Activated T-cell treated with anti-CD3 and anti-CD28 coated beads, Interleukin-2, amount 50 U/mL, for 72 hours (primary cell): ENCODE measurements at regions not wholly inside any gene's neighbourhood (a gene's known extent, or its start where the extent isn't known, plus 50 kb on each side); places are given as distances from the start of the nearest gene placed in this dataset.

Source experiments
- ATAC-seq, 2 donors: fragments of 150-1000 bp; cut with Tn5 transposase; replicated peaks in 1 of 2; 2 replicates each; pipeline ENCODE4 v1.10.0; 2021; ENCODE audit warnings: moderate library complexity in 2 of 2, mild to moderate bottlenecking in 1 of 2
- DNase-seq, 2 donors: peaks; one replicate each; pipeline ENCODE4 v3.0.0; 2021 to 2022; ENCODE audit warnings: mixed read lengths in 1 of 2
- H3K27ac Mint-ChIP-seq: one replicate; pipeline ENCODE4 v1.8.0; 2022; ENCODE audit warnings: mild to moderate bottlenecking, moderate library complexity, mixed read lengths
- H3K27me3 Mint-ChIP-seq: one replicate; pipeline ENCODE4 v1.8.0; 2022; ENCODE audit warnings: low read depth, mixed read lengths
- H3K36me3 Mint-ChIP-seq, 2 donors: one replicate each; pipeline ENCODE4 v1.8.0; 2022; ENCODE audit warnings: mixed read lengths in 2 of 2, mild to moderate bottlenecking in 1 of 2; ENCODE audit not compliant: insufficient read depth in 2 of 2
- H3K4me1 Mint-ChIP-seq: one replicate; pipeline ENCODE4 v1.8.0; 2022; ENCODE audit warnings: low read depth, mixed read lengths
- H3K4me3 Mint-ChIP-seq, 2 donors: one replicate each; pipeline ENCODE4 v1.8.0; 2022; ENCODE audit warnings: mild to moderate bottlenecking in 2 of 2, mixed read lengths in 2 of 2, moderate library complexity in 2 of 2
- H3K9me3 Mint-ChIP-seq, 2 donors: one replicate each; pipeline ENCODE4 v1.8.0; 2022; ENCODE audit warnings: mixed read lengths in 2 of 2

DNA sequence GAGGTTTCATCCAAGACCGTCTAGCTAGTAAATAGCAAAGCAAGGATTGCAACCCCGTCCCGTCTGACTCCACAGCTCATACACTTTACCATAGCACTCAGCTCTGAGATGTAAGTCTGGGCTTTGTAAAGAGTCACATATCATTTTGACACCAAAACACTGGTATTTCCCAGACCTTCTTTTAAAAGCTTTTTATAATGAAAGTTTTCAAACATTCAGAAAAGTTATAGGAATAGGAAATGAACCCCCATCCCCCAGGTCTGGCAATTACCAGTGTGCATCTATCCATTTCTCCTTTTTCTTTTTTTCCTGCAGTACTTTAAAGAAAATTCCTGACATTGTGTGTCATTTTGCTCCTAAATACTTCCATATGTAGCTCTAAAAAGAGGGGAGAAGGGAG is 183.6 kb upstream of the CCND2 start:
- Mint-ChIP-seq H3K27me3 (peaks cover 7% of the 10 kb centered on the region), H3K36me3 (no peaks in the 10 kb centered on the region), H3K4me3 (no peak overlapping the region), H3K4me1 (peaks cover 14% of the 10 kb centered on the region), H3K9me3 (no peaks in the 10 kb centered on the region), H3K27ac (no peak overlapping the region)
- DNase-seq = no peak
- no peak for ATAC-seq

- peaks cover 7% of the 10 kb centered on the region for H3K27me3 Mint-ChIP-seq
- peaks cover 14% of the 10 kb centered on the region for H3K4me1 Mint-ChIP-seq
- no peak overlapping the region for H3K4me3 Mint-ChIP-seq
- DNase-seq = no peak
- H3K9me3 Mint-ChIP-seq = no peaks in the 10 kb centered on the region
- no peaks in the 10 kb centered on the region for H3K36me3 Mint-ChIP-seq
- no peak for ATAC-seq
- no peak overlapping the region for H3K27ac Mint-ChIP-seq
Measured at GRCh38 chr12:4089121-4089606, 184.4 kb upstream of the CCND2 start.

GRCh38 chr12:4088451-4088850 is 185.1 kb upstream of the CCND2 start:
- ATAC-seq (no peak), DNase-seq (no peak)
- no peaks in the 10 kb centered on the region for H3K36me3 Mint-ChIP-seq

DNA sequence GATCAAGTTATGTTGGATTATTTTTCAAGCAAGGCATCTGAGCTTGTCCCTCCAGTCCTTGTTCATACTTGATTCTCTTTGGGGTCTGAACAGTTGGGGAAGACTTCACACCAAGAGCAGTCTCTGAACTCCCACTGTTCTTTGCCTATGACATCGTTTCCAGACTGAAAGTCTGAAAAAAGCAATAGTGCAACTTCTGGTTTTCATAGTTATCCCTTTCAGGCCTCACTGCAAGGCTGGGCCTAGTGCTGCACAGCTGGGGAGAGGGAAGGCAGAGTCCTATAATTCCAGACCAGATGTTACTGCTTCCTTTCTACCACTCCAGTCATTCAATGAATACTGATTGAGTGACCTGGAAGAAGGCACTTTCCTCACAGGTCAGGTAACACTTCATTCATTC is 187.1 kb upstream of the CCND2 start:
- no peak for DNase-seq
- H3K27me3 Mint-ChIP-seq = no peaks in the 10 kb centered on the region
- peaks cover 14% of the 10 kb centered on the region for H3K4me1 Mint-ChIP-seq
- H3K27ac Mint-ChIP-seq = no peak overlapping the region
- H3K9me3 Mint-ChIP-seq = no peaks in the 10 kb centered on the region
- H3K36me3 Mint-ChIP-seq = no peaks in the 10 kb centered on the region
- H3K4me3 Mint-ChIP-seq = no peak overlapping the region
- no peak for ATAC-seq

More at GRCh38 chr12:4088451-4088850, 185.1 kb upstream of the CCND2 start:
- Mint-ChIP-seq H3K27me3 (peaks cover under 1% of the 10 kb centered on the region), H3K4me3 (no peak overlapping the region), H3K4me1 (peaks cover 14% of the 10 kb centered on the region), H3K27ac (no peak overlapping the region), H3K9me3 (no peaks in the 10 kb centered on the region)

GRCh38 chr12:4084573-4084972 is 189.0 kb upstream of the CCND2 start:
- no peaks in the 10 kb centered on the region for H3K36me3 Mint-ChIP-seq
- DNase-seq (no peak), ATAC-seq (no peak)
- H3K4me3 Mint-ChIP-seq = no peak overlapping the region
- H3K27ac Mint-ChIP-seq = no peak overlapping the region
- no peaks in the 10 kb centered on the region for H3K27me3 Mint-ChIP-seq
- peaks cover 0 to under 1% of the 10 kb centered on the region in 2 donors for H3K9me3 Mint-ChIP-seq
- H3K4me1 Mint-ChIP-seq = peaks cover 9% of the 10 kb centered on the region

DNA sequence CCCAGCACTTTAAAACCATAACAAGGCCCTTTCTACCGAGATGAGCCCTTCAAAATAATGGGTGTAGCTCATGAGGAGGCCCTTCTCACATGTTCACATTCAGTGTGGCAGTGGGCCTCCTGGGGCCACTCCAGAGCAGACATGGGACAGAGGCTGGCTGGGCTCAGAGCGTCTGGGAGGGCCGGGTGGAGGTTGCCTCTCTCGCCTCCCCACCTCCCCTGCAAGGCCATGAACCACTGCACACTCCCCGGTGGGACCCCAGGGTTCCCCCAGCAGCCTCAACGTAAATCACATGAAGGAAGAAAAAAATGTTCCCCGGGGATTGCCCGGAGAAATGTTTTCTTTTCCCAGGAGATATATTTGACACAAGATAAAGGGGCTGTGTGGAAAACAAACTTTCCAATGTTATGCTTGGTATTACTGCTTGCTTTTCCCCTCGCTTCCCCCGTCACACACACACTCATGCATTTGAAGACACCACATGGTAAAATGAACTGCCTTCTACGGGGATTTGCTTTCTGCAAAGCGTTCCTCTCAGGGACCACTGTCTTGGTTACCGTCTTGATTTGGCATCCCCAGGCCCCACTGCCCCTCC is 190.7 kb upstream of the CCND2 start:
- Mint-ChIP-seq H3K9me3 (peaks cover 0 to 6% of the 10 kb centered on the region in 2 donors), H3K36me3 (peaks cover 2 to 6% of the 10 kb centered on the region in 2 donors), H3K27ac (no peak overlapping the region), H3K4me1 (peaks cover 9% of the 10 kb centered on the region), H3K27me3 (no peaks in the 10 kb centered on the region), H3K4me3 (no peak overlapping the region)
- ATAC-seq (no peak), DNase-seq (no peak)

DNA sequence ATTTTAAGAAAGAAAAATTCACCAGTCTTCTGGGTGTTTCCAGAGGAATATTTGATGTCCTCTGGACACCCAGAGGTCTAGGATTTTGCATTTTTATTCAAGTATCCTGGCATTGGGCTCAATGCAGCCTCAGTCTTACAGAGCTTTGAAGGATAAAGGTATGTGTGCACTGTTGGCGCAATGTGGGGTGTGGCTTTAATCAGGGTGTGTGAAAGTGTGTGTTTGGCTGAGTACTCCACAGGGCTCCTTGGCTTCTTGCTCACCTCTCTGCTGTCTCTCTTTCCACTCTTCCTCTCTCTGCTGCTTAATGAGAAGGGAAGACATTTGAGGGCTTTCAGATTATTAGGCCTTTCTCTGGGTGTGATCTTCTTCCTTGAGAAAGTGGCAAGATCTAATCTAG is 193.3 kb upstream of the CCND2 start:
- no peaks in the 10 kb centered on the region for H3K4me1 Mint-ChIP-seq
- H3K9me3 Mint-ChIP-seq = peaks cover 3 to 8% of the 10 kb centered on the region in 2 donors
- no peaks in the 10 kb centered on the region for H3K27me3 Mint-ChIP-seq
- H3K27ac Mint-ChIP-seq = no peak overlapping the region
- no peak overlapping the region for H3K4me3 Mint-ChIP-seq
- H3K36me3 Mint-ChIP-seq = peaks cover 2 to 9% of the 10 kb centered on the region in 2 donors
- DNase-seq = no peak
- no peak for ATAC-seq

DNA sequence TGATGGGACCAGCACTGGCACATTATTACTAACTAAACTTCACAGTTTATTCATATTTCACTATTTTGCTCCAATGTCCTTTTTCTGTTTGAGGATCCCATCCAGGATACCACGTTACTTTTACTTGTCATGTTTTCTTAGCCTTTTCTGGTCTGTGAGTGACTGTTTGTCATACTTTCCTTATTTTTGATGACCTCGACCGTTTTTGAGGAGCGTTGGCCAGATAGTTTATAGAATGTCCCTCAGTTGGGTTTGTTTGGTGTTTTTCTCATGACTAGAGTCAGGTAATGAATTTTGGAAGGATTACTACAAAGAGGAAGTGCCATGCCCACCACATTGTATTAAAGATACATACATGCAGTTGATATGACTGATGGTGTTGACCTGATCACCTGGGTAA is 199.4 kb upstream of the CCND2 start:
- Mint-ChIP-seq H3K36me3 (peaks cover 2 to 7% of the 10 kb centered on the region in 2 donors), H3K27me3 (no peaks in the 10 kb centered on the region), H3K4me3 (no peak overlapping the region), H3K9me3 (peaks cover 3 to 7% of the 10 kb centered on the region in 2 donors), H3K4me1 (peaks cover 4% of the 10 kb centered on the region), H3K27ac (no peak overlapping the region)
- ATAC-seq (no peak), DNase-seq (no peak)

DNA sequence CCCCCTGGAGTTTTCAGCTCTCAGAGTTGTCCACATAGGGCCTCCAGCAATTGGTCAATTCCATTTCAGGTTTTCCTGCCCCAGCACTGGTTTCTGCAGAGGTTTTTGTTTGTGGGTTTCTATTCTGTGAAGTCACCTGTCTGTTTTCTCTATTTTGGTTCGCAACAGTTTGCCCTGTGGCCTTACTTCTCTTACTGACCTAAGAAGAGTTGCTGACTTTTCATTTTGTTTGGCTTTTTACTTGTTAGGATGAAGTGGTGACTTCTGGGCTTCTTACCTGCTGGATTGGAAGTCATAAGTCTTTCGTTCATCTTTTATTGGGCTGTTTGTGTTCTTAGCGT is 196.4 kb upstream of the PARP11 start:
- no peaks in the 10 kb centered on the region for H3K36me3 Mint-ChIP-seq
- no peak overlapping the region for H3K4me3 Mint-ChIP-seq
- ATAC-seq (no peak), DNase-seq (no peak)
- no peak overlapping the region for H3K27ac Mint-ChIP-seq
- peaks cover 8% of the 10 kb centered on the region for H3K4me1 Mint-ChIP-seq
- H3K9me3 Mint-ChIP-seq = no peaks in the 10 kb centered on the region
- H3K27me3 Mint-ChIP-seq = no peaks in the 10 kb centered on the region

GRCh38 chr12:4068981-4069669 is 195.9 kb upstream of the PARP11 start:
- DNase-seq = no peak

DNA sequence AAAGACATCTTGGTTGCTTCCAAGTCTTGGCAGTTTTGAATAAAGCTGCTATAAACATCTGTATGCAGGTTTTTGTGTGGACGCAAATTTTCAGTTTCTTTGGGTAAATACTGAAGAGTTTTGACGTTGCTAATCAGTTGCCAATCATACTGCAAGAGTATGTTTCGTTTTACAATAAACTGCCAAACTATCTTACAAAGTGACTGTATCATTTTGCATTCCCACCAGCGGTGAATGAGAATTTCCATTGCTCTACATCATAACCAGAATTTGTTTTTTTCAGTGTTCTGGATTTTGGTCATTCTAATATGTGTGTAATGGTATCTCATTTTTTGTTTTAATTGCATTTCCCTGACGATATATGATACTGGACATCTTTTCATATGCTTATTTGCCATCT is 190.8 kb upstream of the PARP11 start:
- peak overlapping the region; percentile 74 for H3K27ac Mint-ChIP-seq
- peak overlapping the region in 1 of 2 donors; percentile 63 for H3K4me3 Mint-ChIP-seq
- peak; percentile 47 to 80 for ATAC-seq

More at GRCh38 chr12:4068981-4069669, 195.9 kb upstream of the PARP11 start:
- Mint-ChIP-seq H3K4me3 (no peak overlapping the region), H3K36me3 (no peaks in the 10 kb centered on the region), H3K9me3 (no peaks in the 10 kb centered on the region), H3K4me1 (peaks cover 11% of the 10 kb centered on the region), H3K27me3 (no peaks in the 10 kb centered on the region), H3K27ac (no peak overlapping the region)
- ATAC-seq = no peak

DNA sequence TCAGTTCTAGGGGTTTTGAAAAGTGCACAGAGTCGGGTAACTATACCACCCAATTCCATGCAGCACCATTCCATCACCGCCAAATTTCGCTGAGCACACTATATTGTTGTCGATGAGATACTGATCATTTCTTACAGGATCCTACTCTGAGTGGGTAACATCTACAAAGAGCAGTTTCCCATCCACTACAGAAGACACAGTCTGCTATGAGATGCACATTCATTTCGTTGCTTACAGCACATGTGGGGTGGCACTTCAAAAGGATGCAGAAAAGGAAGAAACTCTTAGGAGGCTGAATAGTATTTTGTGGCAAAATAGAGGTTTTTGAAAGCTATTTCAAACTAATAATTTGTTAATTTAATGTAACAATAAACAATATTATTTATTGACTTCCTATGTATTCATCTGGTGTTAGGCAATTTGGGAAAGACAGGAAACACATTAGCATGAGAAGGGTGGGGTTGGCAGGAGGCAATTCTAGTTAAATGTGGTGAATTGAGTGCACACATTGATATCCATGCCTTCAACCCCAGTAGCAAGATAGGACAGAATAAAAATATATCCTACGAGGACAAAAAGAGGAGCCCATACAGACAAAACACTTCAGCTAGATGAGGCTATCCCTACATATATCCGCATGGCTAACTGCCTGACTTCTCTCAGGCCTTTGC is 186.8 kb upstream of the PARP11 start:
- H3K4me1 Mint-ChIP-seq = peaks cover 43% of the 10 kb centered on the region

More for the DNA sequence above, 190.8 kb upstream of the PARP11 start:
- DNase-seq = peak in 1 of 2 donors; percentile 12
- Mint-ChIP-seq H3K27me3 (no peaks in the 10 kb centered on the region), H3K4me1 (peaks cover 13% of the 10 kb centered on the region), H3K9me3 (no peaks in the 10 kb centered on the region), H3K36me3 (peaks cover 0 to 1% of the 10 kb centered on the region in 2 donors)

More for the DNA sequence above, 186.8 kb upstream of the PARP11 start:
- H3K27me3 Mint-ChIP-seq = no peaks in the 10 kb centered on the region
- H3K9me3 Mint-ChIP-seq = no peaks in the 10 kb centered on the region
- peaks cover 0 to 1% of the 10 kb centered on the region in 2 donors for H3K36me3 Mint-ChIP-seq
- H3K27ac Mint-ChIP-seq = no peak overlapping the region
- ATAC-seq (peak in 1 of 2 donors; percentile 47), DNase-seq (no peak)
- H3K4me3 Mint-ChIP-seq = no peak overlapping the region
